ENCODE measurements at regions not wholly inside any gene's neighbourhood (a gene's known extent, or its start where the extent isn't known, plus 50 kb on each side); places are given as distances from the start of the nearest gene placed in this dataset.
A peak's percentile ranks its signal among the peaks of the same experiment; 100 is the strongest.

DNA sequence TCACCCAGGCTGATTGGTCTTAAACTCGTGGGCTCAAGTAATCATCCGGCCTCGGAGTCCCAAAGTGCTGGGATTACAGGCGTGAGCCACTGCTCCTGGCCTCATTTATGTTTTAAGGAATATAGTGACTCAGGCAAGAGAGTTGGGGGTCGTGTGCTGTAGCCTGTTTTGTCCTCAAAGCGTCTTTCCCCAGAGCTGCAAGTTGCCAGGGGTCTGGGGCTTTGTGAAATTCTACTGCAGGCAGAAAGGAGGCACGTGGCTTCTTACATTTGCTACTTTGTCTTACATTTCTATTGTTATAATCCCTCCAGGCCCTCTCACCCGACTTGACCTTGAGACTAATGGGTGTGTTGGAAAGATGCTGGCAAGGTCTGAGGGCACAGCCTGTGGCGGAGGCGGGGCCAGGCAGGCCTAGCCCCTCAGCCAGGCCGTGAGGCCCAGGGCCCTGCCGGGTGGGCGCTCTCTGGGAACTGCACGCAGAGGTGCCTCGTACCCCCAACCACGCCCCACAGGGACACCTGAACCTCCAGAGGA is 85.8 kb upstream of the NDUFV2 start:
- Histone ChIP-seq H3K4me2 (ENCODE audit: low read length) (no peak overlapping the region), H3K79me2 (no peaks in the 10 kb centered on the region), H3K36me3 (ENCODE audit: control insufficient read depth, insufficient read depth, low read length) (no peaks in the 10 kb centered on the region), H2AFZ (no peak overlapping the region), H3K9me3 (ENCODE audit: control insufficient read depth, low read length) (no peaks in the 10 kb centered on the region), H3K27ac (no peak overlapping the region), H3K9ac (no peak overlapping the region), H3K4me1 (no peaks in the 10 kb centered on the region), H3K27me3 (ENCODE audit: control insufficient read depth, insufficient read depth, low read length) (no peaks in the 10 kb centered on the region), H3K4me3 (ENCODE audit: low read depth, low read length) (no peak overlapping the region)
- TF ChIP-seq, protein P1, sequence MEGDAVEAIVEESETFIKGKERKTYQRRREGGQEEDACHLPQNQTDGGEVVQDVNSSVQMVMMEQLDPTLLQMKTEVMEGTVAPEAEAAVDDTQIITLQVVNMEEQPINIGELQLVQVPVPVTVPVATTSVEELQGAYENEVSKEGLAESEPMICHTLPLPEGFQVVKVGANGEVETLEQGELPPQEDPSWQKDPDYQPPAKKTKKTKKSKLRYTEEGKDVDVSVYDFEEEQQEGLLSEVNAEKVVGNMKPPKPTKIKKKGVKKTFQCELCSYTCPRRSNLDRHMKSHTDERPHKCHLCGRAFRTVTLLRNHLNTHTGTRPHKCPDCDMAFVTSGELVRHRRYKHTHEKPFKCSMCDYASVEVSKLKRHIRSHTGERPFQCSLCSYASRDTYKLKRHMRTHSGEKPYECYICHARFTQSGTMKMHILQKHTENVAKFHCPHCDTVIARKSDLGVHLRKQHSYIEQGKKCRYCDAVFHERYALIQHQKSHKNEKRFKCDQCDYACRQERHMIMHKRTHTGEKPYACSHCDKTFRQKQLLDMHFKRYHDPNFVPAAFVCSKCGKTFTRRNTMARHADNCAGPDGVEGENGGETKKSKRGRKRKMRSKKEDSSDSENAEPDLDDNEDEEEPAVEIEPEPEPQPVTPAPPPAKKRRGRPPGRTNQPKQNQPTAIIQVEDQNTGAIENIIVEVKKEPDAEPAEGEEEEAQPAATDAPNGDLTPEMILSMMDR (IDR thresholded peaks at IDR 0.05): no peak

DNA sequence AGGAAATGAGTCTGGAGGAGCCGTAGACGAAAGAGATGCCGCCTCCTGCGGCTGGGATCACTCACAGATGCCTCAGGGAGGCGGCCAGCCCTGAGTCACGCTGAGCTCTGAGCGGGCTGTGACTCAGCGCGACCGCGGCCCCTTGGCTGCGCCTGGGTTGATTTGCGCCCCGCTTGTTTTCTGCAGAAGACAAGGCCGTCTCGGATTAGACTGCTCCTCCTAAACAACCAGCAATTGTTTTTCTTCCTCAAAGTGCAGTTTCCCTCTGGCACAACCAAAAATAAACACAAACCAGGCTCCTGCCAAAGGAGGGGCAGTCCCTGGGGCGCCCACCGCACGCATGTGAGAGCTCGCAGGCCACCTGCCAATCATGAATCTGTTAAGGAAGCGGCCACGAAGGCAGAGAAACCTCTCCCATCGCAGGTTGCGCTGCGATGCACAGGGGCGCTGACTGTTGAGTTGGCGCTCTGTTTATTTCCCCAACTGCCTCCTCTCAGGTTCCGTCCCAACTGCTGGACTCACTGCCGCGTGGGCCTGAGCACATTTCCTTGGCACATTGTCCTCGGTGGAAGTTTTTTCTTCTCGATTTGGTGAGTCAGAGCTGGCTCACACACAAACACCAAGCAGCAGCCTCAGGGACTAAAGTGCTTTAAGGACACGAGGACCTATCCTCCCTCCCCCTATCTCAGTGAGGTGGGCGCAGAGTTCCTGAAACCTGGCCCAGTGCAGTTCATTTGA is 85.2 kb upstream of the NDUFV2 start:
- H3K4me3 ChIP-seq (ENCODE audit: low read depth, low read length): no peak overlapping the region
- H2AFZ ChIP-seq: peak overlapping the region; percentile 28
- H3K79me2 ChIP-seq: no peaks in the 10 kb centered on the region
- no peaks in the 10 kb centered on the region for H3K9me3 ChIP-seq (ENCODE audit: control insufficient read depth, low read length)
- H3K9ac ChIP-seq: no peak overlapping the region
- no peak overlapping the region for H3K4me2 ChIP-seq (ENCODE audit: low read length)
- TF ChIP-seq, protein P1 (IDR thresholded peaks at IDR 0.05): no peak
- H3K4me1 ChIP-seq: no peaks in the 10 kb centered on the region
- H3K27me3 ChIP-seq (ENCODE audit: control insufficient read depth, insufficient read depth, low read length): no peaks in the 10 kb centered on the region
- no peaks in the 10 kb centered on the region for H3K36me3 ChIP-seq (ENCODE audit: control insufficient read depth, insufficient read depth, low read length)
- H3K27ac ChIP-seq: no peak overlapping the region

DNA sequence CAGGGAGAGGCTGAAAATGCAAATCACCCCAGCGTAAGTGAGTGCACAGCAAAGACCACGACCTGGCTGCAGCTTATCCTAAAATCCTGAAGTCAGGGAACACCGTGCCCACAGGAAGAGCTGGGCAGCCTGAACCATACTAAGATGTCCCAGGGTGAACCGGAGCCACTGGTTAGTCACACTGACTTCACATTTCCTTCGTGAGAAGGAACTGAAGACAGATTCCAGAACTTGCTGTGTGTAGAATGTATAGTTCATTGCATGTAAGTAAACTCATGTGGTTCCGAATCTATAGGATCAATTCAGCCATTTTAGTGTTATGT is 84.6 kb upstream of the NDUFV2 start:
- Histone ChIP-seq H3K4me2 (ENCODE audit: low read length) (no peak overlapping the region), H3K36me3 (ENCODE audit: control insufficient read depth, insufficient read depth, low read length) (no peaks in the 10 kb centered on the region), H3K79me2 (no peaks in the 10 kb centered on the region), H2AFZ (peak overlapping the region; percentile 2), H3K4me3 (ENCODE audit: low read depth, low read length) (no peak overlapping the region), H3K9me3 (ENCODE audit: control insufficient read depth, low read length) (no peaks in the 10 kb centered on the region), H3K9ac (no peak overlapping the region), H3K4me1 (no peaks in the 10 kb centered on the region), H3K27me3 (ENCODE audit: control insufficient read depth, insufficient read depth, low read length) (no peaks in the 10 kb centered on the region), H3K27ac (no peak overlapping the region)
- TF ChIP-seq, protein P1 (IDR thresholded peaks at IDR 0.05): no peak

DNA sequence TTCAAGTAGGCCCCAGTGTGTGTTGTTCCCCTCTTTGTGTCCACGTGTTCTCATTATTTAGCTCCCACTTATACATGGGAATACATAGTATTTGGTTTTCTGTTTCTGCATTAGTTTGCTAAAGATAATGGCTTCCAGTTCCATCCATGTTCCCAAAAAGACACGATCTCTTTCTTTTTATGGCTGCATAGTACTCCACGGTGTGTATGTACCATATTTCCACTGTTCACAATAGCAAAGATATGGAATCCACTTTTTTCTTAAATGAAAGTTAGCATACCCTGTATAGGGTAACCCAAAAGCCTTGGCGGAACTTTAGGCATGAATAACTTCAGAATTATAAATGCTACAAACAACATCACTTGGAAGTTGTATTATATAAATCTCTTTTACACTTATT is 83.4 kb upstream of the NDUFV2 start:
- Histone ChIP-seq H3K9me3 (ENCODE audit: control insufficient read depth, low read length) (no peaks in the 10 kb centered on the region), H3K4me2 (ENCODE audit: low read length) (no peak overlapping the region), H3K9ac (no peak overlapping the region), H3K4me3 (ENCODE audit: low read depth, low read length) (no peak overlapping the region), H3K27ac (no peak overlapping the region), H3K79me2 (no peaks in the 10 kb centered on the region), H2AFZ (no peak overlapping the region), H3K4me1 (no peaks in the 10 kb centered on the region), H3K27me3 (ENCODE audit: control insufficient read depth, insufficient read depth, low read length) (no peaks in the 10 kb centered on the region), H3K36me3 (ENCODE audit: control insufficient read depth, insufficient read depth, low read length) (no peaks in the 10 kb centered on the region)
- TF ChIP-seq, protein P1 (IDR thresholded peaks at IDR 0.05): no peak

DNA sequence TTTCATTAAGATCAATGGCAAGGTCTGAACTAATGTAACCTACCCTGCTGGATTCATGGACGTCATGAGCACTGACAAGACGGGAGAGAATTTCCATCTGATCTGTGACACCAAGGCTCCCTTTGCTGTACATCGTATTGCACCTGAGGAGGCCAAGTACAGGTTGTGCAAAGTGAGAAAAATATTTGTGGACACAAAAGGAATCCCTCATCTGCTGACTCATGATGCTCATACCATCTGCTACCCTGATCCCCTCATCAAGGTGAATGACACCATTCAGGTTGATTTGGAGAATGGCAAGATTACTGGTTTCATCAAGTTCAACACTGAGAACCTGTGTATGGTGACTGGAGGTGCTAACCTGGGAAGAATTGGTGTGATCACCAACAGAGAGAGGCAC is 82.3 kb upstream of the NDUFV2 start:
- Histone ChIP-seq H3K79me2 (no peaks in the 10 kb centered on the region), H3K9ac (no peak overlapping the region), H2AFZ (no peak overlapping the region), H3K27ac (no peak overlapping the region), H3K9me3 (ENCODE audit: control insufficient read depth, low read length) (no peaks in the 10 kb centered on the region), H3K27me3 (ENCODE audit: control insufficient read depth, insufficient read depth, low read length) (no peaks in the 10 kb centered on the region), H3K4me3 (ENCODE audit: low read depth, low read length) (no peak overlapping the region), H3K4me2 (ENCODE audit: low read length) (no peak overlapping the region), H3K4me1 (no peaks in the 10 kb centered on the region), H3K36me3 (ENCODE audit: control insufficient read depth, insufficient read depth, low read length) (no peaks in the 10 kb centered on the region)
- TF ChIP-seq, protein P1 (IDR thresholded peaks at IDR 0.05): no peak

Data from parathyroid adenoma (tissue), 2 donors.